ENCODE measurements at regions not wholly inside any gene's neighbourhood (a gene's known extent, or its start where the extent isn't known, plus 50 kb on each side); places are given as distances from the start of the nearest gene placed in this dataset.

GRCh38 chr9:14511452-14511851 is 181.8 kb downstream of the ZDHHC21 start:
- H3K36me3 Mint-ChIP-seq (ENCODE audit: low read depth) = no peaks in the 10 kb centered on the region
- peaks cover 16% of the 10 kb centered on the region for H3K4me1 Mint-ChIP-seq
- DNase-seq (ENCODE audit: low spot score) = no peak

GRCh38 chr9:14508884-14509283 is 184.3 kb downstream of the ZDHHC21 start:
- H3K4me3 Mint-ChIP-seq = no peak overlapping the region
- no peak for TF ChIP-seq ETS1 (IDR thresholded peaks at IDR 0.05)
- TF ChIP-seq EZH2phosphoT487 (IDR thresholded peaks at IDR 0.05; ENCODE audit: unreplicated experiment) = no peak
- TF ChIP-seq JUNB (IDR thresholded peaks at IDR 0.05; ENCODE audit: unreplicated experiment) = no peak
- no peak for TF ChIP-seq REST (IDR thresholded peaks at IDR 0.05; ENCODE audit: unreplicated experiment)
- no peak for TF ChIP-seq NANOG (IDR thresholded peaks at IDR 0.05; ENCODE audit: borderline replicate concordance)
- no peak for TF ChIP-seq CREB1 (CRISPR knock-in tag; IDR thresholded peaks at IDR 0.05; ENCODE audit: low read depth)
- no peak for TF ChIP-seq ZNF331 (CRISPR knock-in tag; IDR thresholded peaks at IDR 0.05; ENCODE audit: low read depth)
- no peak overlapping the region for H3K4me2 ChIP-seq
- no peaks in the 10 kb centered on the region for H3K36me3 Mint-ChIP-seq (ENCODE audit: low read depth)
- no peaks in the 10 kb centered on the region for H3K36me3 ChIP-seq (ENCODE audit: insufficient read depth)
- no peaks in the 10 kb centered on the region for H4K20me1 ChIP-seq (replicated peaks; ENCODE audit: insufficient read depth)
- H3K27me3 ChIP-seq (ENCODE audit: insufficient read depth) = no peaks in the 10 kb centered on the region
- H3F3A ChIP-seq (replicated peaks; ENCODE audit: low read depth) = no peaks in the 10 kb centered on the region
- no peaks in the 10 kb centered on the region for H3K27me3 Mint-ChIP-seq (ENCODE audit: insufficient read depth, low read depth, poor library complexity)
- no peaks in the 10 kb centered on the region for H3K4me1 Mint-ChIP-seq
- H3K9me2 ChIP-seq (ENCODE audit: insufficient read depth) = peaks cover 6% of the 10 kb centered on the region; the same call in 1 of the 2 replicates
- ATAC-seq = no peak
- no peaks in the 10 kb centered on the region for H3K4me1 ChIP-seq (ENCODE audit: insufficient read depth)
- H3K27ac ChIP-seq (ENCODE audit: low read depth) = no peak overlapping the region
- DNase-seq (ENCODE audit: low spot score) = no peak
- no peak overlapping the region for H2AFZ ChIP-seq
- no peak overlapping the region for H3K4me3 ChIP-seq
- H3K79me2 ChIP-seq (replicated peaks; ENCODE audit: insufficient read depth) = no peaks in the 10 kb centered on the region
- no peak overlapping the region for H3K27ac Mint-ChIP-seq
- H3K9me3 Mint-ChIP-seq = no peaks in the 10 kb centered on the region

More at GRCh38 chr9:14511452-14511851, 181.8 kb downstream of the ZDHHC21 start:
- Histone ChIP-seq H3K4me1 (ENCODE audit: insufficient read depth) (peaks cover 12% of the 10 kb centered on the region), H3K4me2 (no peak overlapping the region), H3K4me3 (no peak overlapping the region), H3K27me3 (ENCODE audit: insufficient read depth) (no peaks in the 10 kb centered on the region), H3F3A (replicated peaks; ENCODE audit: low read depth) (no peaks in the 10 kb centered on the region), H4K20me1 (replicated peaks; ENCODE audit: insufficient read depth) (no peaks in the 10 kb centered on the region), H3K9me2 (ENCODE audit: insufficient read depth) (peaks cover 6% of the 10 kb centered on the region; the same call in 1 of the 2 replicates), H3K36me3 (ENCODE audit: insufficient read depth) (no peaks in the 10 kb centered on the region), H3K27ac (ENCODE audit: low read depth) (no peak overlapping the region), H3K79me2 (replicated peaks; ENCODE audit: insufficient read depth) (no peaks in the 10 kb centered on the region), H2AFZ (no peak overlapping the region)
- no peak for ATAC-seq
- no peak overlapping the region for H3K4me3 Mint-ChIP-seq
- no peak for TF ChIP-seq EZH2phosphoT487 (IDR thresholded peaks at IDR 0.05; ENCODE audit: unreplicated experiment)
- peaks cover 3% of the 10 kb centered on the region for H3K27me3 Mint-ChIP-seq (ENCODE audit: insufficient read depth, low read depth, poor library complexity)
- no peaks in the 10 kb centered on the region; the same call in 2 of the 3 replicates for H3K9me3 Mint-ChIP-seq
- no peak overlapping the region for H3K27ac Mint-ChIP-seq
